NCI-H748 treated with DMSO at 0.1 percent for 48 hours (cell line): ENCODE measurements at regions not wholly inside any gene's neighbourhood (a gene's known extent, or its start where the extent isn't known, plus 50 kb on each side); places are given as distances from the start of the nearest gene placed in this dataset.
A peak's percentile ranks its signal among the peaks of the same experiment; 100 is the strongest.

Source experiments
- DNase-seq: peaks from one replicate; lab custom pipeline; 2025; lab: John Stamatoyannopoulos, UW

DNA sequence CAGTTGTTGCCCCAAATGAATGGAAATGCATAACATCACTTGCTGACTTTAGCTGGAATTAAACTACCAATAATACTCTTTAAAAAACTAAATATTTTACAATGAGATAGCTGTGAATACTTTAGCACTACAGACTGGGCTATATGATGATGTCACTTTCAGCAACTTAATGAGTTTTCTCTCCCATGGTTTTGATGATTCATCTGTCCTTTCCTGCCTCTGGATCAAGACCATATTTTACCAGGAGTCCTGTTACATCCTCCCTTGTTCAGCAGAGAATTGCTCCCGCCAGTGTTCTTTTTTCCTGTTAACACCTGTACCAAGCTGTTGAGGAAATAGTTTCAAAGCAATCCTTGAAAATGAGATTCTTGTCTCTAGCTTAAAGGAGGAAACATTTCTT, 543.0 kb downstream of the SPRY1 start:
- no peak for DNase-seq

GRCh38 chr4:123940604-123941003, 544.0 kb downstream of the SPRY1 start:
- DNase-seq, result no peak

- DNase-seq, result no peak
Measured at GRCh38 chr4:123941306-123941705, 544.7 kb downstream of the SPRY1 start.

GRCh38 chr4:123943976-123944375, 547.4 kb downstream of the SPRY1 start:
- no peak for DNase-seq

GRCh38 chr4:123945301-123945700, 548.7 kb downstream of the SPRY1 start:
- no peak for DNase-seq

DNA sequence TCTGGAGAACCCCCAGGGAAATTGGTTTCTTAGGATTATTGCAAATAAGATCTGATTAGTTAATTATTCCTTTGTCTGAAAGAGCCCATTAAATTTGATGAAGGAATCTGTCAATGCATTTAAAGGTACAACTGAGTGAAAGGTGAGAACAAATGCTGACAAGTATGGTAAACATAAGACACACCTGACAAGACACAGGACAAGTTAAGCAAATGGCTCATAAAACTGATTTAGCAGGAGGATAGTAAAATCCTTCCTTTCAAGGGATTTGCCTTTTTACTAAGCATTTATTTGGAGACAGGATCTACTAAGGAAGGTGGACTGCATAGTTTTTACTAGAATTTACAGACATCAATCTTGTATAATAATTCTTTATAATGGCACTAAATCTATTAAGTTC, 553.9 kb downstream of the SPRY1 start:
- no peak for DNase-seq

- DNase-seq, result no peak
Measured at GRCh38 chr4:123952530-123953274, 556.1 kb downstream of the SPRY1 start.

DNA sequence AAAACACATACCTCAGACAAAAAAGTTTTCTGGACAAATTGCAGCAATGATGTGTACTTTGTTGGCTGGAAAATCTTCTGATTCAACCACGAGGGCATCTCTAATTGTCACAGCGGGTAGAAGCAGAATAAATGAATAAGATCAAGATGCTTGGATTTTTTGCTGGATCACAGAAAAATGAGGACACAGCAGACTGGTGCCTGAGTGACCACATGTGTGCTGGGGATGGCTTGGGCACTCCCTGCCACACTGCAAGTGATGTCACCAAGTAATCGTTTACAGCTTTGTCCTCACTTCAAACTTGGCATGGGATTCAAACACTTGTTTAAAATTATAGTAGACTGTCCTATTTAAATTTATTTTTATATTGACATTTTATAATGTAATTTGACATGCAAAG, 557.0 kb downstream of the SPRY1 start:
- no peak for DNase-seq

DNA sequence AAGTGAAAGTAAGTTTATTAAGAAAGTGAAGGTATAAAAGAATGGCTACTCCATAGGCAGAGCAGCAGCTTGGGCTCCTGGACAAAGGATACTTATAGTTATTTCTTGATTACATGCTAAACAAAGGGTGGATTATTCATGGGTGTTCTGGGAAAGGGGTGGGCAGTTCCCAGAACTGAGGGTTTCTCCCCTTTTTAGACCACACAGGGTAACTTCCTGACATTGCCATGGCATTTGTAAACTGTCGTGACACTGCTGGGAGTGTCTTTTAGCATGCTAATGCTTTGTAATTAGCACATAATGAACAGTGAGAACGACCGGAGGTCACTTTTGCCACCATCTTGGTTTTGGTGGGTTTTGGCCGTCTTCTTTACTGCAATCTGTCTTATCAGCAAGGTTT, 557.6 kb downstream of the SPRY1 start:
- no peak for DNase-seq

DNA sequence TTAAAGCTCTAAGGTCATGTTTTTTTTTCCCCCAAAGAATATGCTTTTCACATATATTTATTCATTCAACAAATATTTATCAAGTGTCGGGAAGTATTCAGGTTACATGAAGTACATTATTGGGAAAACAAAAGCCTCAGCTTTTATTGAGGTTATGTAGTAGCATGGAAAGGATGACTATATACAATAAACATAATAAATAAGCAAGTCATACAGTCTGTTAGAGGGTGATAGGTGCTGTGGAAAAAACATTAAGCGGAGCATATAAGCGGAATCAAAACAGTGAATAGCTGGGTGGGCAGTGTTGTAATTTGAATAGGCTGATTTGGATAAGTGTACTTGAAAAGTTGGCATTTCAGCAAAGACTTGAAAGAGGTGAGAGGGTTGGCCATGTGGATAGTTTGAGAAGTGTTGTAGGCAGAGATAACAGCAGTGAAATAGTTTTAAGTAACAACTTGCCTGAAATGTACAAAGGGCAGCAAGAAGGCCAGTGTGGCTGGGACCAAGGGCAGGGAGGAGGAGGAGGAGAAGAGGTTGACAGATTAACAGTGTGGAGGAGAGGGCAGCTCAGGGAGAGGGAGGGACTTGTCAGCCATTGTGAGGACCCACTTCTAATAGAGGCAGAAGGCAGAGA, 558.7 kb downstream of the SPRY1 start:
- no peak for DNase-seq

- DNase-seq, result no peak
Measured at GRCh38 chr4:123956204-123956603, 559.6 kb downstream of the SPRY1 start.

DNA sequence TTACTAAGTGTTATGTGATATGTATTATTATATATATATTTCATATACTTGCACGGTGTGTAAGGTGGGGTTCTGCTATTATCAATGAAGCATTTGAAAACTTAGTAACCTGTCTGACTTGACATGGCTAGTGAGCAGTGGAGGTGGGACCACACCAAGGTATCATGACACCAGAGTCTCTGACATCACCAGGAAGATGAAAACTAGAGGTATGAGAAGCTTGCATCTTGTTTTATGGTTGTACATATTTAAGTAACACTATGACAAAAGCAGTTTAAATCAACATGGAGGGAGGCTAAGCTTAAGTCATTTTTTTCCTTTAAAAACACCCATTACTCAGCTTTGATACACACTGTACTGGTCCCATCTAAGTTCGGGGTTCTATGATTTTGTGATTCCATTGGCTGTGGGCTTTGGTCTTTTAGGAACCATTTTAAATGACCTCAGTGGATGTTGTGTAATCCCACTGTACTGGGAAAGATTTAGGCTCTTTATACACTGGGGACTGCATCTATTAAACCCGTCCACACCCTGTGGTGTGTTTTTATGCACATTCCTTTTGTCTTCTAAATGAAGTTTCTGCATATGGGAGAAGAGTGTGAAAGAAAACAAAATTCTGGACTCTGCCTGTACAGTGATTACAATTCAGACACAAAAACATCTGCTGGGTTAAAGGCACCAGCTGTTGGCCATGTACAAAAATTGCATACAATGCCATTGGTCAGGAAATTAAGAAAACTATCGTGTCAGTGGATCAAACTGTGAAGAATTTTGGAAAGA, 570.6 kb downstream of the SPRY1 start:
- no peak for DNase-seq

DNA sequence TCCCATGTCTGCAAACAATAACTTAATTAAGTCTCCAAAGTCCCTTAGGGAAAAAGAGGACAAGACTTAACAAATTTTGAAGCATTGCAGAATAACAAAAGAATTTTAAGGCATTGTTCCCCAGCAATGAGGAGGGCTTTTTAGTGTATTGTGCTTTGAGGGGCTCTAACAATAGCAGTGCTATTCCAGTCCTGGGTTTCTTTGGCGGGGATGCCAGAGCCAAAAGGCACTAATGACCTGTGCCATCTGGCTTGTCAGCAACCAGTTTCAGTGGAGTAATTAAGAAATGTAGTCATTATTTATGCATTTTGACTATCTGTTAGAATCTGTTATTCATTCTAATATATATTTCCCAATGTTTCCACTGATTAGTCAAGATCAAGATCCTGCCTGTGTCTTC, 575.4 kb downstream of the SPRY1 start:
- DNase-seq, result no peak

GRCh38 chr4:123974386-123975149, 578.0 kb downstream of the SPRY1 start:
- no peak for DNase-seq

DNA sequence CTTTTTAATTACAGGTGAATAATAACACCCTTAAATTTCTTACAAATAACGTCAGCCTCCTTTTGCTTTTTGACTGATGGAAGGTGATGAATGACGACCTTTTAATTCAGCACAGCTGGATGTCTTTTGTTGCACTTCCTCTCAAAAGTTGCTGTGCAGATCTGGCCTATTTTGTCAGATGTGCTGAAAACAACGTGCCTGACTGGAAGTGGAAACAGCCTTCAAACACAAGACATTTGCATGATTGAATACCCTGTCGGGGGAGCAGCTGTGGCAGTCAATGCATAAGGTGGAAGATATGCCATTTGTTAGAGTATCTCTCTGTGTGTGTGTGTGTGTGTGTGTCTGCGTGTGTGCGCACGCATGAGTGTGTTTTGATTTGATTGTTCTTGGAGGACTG, 579.7 kb downstream of the SPRY1 start:
- peak; percentile 78 for DNase-seq

DNA sequence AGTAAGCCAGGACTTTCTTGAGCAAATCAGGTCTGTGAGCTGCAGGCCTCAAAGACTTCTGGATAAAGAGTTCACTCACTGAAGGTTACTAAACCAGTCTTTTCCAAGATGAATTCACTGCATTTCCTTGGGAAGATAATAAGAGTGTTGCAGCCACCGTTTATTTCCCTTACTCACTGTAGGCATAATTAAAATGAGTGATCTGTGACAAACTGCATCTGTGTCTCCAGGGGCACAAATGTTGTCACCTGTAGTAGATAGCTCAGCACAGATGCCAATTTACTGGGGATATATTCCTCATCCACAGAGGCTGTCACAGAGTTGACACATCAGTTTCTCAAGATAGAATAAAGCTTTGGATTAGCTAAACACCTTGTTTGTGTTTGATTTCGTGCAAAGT, 580.2 kb downstream of the SPRY1 start:
- no peak for DNase-seq

GRCh38 chr4:123977641-123978081, 581.1 kb downstream of the SPRY1 start:
- no peak for DNase-seq

GRCh38 chr4:123978637-123979036, 582.0 kb downstream of the SPRY1 start:
- DNase-seq, result no peak

DNA sequence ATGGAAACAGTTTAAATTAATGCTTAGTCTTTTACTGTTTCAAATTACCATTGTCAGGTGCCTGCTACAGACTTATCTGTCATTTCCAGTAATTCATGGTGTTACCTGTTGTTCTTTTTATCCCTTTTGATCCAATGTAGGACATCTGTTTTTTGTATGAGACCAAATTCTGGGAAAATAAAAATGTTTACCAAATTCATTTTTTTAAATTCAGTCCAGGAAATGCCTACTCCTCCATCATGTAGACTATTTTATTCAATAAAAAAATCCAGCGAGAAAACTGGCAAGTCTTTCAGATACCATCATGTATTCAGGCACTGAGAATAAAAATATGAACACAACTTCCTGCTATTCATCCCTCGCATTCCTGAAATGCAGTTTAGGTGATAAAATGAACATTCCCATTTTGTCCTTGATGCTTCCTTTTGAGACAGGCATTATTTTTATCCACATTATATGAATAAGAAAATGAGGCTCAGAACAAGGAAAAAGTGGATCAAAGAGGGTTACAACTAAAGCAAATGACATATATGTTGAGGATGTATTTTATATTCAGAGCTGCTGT, 584.2 kb downstream of the SPRY1 start:
- DNase-seq, result no peak

DNA sequence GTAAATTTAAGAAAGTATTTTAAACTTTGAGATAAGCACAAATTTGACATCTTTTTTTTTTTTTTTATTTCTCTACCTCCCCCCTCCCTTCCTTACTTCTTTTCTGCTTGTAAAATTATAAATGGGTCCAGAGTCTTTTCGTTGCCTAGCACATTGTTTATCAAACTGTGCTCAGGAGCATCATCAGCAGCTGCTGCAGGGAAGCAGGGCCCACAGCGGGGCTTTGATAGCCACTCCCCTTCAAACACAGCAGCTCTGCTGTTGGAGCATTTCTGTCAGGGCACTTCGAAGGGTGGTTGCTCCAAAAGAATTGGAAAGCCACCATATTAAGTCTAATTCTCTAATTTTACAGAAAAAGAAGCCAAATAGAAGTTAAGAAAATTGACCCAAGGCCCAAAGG, 588.3 kb downstream of the SPRY1 start:
- no peak for DNase-seq

DNA sequence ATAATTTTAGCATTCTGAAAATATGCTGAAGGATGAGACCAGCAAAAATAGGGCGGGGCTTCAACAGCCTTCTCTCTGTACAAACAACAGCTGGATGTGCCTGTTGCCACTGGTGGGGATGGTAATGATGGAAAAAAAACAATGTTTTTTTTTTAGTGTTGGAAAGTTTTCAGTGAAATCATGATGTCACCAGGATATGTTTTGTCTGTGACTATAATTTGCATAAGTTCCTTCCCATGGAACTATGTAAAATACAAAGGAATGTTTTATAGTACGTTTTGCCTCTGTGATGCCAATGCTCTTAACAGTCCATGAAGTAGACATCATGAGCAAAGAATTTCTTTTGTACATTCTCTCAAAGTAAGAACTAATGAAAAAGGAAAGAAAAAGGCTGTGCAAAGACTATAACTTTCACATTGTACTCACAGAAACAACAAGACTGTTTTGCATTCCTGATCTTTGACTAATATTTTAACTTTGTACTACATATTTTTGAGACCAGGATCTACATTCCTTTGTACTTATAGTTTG, 589.7 kb downstream of the SPRY1 start:
- DNase-seq, result no peak

GRCh38 chr4:123987408-123987807, 590.8 kb downstream of the SPRY1 start:
- no peak for DNase-seq
